Fibroblast of villous mesenchyme (primary cell): ENCODE measurements at regions not wholly inside any gene's neighbourhood (a gene's known extent, or its start where the extent isn't known, plus 50 kb on each side); places are given as distances from the start of the nearest gene placed in this dataset.

Source experiments
- DNase-seq: peaks from one replicate; pipeline ENCODE4 v3.0.0-alpha.2; 2010; ENCODE audit warnings: low read depth
- H3K4me3 ChIP-seq: 2 replicates; pipeline ENCODE4 v1.5.1; 2011; ENCODE audit warnings: low read depth, mild to moderate bottlenecking, low read length
- TF ChIP-seq, protein P1 (sequence below): IDR thresholded peaks from 2 replicates; pipeline ENCODE4 v1.5.1; 2012; ENCODE audit warnings: low read depth, mild to moderate bottlenecking, low read length; ENCODE audit not compliant: insufficient read depth

DNA sequence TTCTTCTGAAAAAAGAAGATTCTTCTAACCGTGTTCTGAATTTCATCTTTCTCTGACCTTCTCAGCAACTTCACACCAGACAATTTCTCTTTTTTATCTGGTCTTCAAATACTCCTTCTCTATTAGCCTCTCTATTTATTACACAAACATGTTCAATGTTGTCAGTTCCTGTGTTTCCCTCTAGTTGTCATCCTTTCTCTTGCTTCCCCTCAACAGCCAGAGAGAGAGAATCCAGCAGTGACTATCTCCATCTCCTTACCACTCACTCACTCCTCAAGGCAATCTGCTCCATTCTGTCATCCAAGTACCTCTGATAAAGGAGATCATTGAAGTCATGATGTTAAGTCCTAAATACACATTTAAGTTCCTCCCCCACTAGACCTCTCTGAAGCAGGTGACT, 491.9 kb upstream of the CHAC2 start:
- DNase-seq, result no peak
- TF ChIP-seq, protein P1, sequence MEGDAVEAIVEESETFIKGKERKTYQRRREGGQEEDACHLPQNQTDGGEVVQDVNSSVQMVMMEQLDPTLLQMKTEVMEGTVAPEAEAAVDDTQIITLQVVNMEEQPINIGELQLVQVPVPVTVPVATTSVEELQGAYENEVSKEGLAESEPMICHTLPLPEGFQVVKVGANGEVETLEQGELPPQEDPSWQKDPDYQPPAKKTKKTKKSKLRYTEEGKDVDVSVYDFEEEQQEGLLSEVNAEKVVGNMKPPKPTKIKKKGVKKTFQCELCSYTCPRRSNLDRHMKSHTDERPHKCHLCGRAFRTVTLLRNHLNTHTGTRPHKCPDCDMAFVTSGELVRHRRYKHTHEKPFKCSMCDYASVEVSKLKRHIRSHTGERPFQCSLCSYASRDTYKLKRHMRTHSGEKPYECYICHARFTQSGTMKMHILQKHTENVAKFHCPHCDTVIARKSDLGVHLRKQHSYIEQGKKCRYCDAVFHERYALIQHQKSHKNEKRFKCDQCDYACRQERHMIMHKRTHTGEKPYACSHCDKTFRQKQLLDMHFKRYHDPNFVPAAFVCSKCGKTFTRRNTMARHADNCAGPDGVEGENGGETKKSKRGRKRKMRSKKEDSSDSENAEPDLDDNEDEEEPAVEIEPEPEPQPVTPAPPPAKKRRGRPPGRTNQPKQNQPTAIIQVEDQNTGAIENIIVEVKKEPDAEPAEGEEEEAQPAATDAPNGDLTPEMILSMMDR, result no peak
- no peak overlapping the region for H3K4me3 ChIP-seq

DNA sequence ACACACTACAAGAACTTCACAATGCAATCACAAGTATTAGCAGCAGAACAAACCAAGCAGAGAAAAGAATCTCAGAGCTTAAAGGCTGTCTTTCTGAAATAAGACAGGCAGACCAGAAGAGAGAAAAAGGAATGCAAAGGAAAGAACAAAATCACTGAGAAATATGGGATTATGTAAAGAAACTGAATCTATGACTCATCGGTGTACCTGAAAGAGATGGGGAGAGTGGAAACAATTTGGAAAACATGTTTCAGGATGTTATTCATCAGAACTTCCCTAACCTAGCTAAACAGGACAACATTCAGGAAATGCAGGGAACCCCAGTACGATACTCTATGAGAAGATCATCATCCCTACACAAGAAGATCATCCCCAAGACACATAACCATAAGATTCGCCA, 499.0 kb upstream of the CHAC2 start:
- H3K4me3 ChIP-seq, result no peak overlapping the region
- DNase-seq, result no peak
- TF ChIP-seq, protein P1, result no peak

DNA sequence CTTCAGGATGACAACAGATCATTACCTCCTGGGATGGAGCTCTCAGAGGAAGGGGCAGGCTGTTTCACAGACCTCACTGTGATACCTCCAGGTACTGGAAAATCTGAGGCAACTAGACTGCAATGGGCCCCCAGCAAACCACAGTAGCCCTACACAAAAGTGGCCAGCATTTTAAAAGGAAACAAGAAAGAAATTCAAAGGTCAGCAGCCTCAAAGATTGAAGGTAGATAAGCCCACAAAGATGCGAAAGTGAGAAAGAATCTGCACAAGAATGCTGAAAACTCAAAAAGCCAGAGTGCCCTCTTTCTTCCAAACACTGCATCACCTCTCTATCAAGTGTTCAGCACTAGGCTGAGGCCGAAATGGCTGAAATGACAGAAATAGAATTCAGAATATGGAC, 499.5 kb upstream of the CHAC2 start:
- H3K4me3 ChIP-seq, result no peak overlapping the region
- no peak for DNase-seq

DNA sequence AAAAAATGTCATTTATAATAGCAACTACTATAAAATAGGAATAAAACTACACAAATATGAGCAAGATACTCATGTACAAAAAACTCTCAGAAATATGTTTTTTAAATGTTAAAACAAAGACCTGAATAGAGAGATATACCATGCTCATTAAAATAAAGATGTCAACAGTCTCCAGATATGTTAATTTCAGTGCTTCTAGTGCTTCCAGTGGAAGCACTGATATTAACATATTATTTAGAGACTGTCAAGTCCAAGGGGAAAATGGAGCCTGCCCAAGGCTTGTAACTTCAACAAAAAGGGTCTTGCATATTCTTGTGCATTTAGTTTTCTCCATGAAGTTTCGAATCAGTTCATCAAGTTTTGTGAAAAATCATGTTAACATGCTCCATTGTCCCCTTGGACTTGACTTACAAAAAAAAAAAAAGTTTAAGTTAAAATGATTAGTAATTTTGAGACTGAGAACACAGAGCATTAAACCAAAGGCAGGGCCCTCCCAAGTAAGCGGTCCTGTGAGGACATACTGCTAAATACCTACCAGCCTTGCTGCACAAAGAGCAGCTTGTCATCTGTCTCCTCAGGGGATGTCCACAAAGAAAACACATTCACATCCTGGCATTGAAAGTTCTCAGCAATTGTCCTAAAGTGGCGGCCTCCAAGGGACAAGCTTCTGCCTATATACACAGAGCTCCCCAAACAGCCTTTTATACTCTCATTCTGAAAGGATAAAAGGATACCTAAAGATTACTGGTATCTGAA, 501.9 kb upstream of the CHAC2 start:
- DNase-seq, result no peak
- TF ChIP-seq, protein P1, result no peak
- H3K4me3 ChIP-seq, result no peak overlapping the region

More for the DNA sequence above, 499.5 kb upstream of the CHAC2 start:
- TF ChIP-seq, protein P1, result no peak

DNA sequence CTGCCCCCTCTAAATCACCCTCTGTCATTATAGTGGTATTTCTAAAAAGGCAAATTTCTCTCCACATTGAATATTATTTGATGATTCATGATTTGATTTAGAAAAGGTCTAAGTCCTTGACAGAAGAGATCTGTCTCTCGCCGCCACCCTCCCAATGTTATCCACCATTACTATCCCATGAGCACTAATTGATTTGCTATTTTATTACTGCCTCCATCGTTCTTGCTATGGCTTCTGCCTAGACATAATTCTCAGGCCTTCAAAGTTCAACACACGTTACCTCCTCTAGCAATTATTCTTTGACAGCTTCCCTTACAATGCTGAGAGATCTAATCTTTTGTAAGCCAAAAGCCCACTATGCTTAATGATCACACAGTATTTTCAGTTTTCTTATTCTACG, 507.0 kb upstream of the CHAC2 start:
- H3K4me3 ChIP-seq, result no peak overlapping the region
- no peak for DNase-seq
- TF ChIP-seq, protein P1, result no peak

DNA sequence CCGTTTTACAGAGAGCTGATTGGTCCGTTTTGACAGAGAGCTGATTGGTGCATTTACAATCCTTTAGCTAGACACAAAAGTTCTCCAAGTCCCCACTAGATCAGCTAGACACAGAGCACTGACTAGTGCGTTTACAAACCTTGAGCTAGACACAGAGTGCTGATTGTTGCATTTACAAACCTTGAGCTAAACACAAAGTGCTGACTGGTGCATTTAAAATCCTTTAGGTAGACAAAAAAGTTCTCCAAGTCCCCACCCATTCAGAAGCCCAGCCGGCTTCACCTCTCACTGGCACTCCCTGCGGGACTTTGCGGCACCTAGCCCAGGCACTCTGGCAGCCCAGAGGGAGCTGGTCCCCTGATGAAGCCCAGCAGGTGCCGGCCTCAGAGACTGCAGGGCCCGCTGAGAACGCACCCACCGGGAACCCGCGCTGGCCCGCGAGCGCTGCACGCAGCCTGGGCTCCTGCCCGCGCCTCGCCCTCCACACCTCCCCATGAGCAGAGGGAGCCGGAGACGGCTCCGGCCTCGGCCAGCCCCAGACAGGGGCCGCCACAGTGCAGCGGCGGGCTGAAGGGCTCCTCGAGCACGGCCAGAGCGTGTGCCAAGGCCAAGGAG, 508.1 kb upstream of the CHAC2 start:
- no peak overlapping the region for H3K4me3 ChIP-seq
- no peak for DNase-seq
- TF ChIP-seq, protein P1, result no peak
